MCF 10A (cell line): ENCODE measurements at regions not wholly inside any gene's neighbourhood (a gene's known extent, or its start where the extent isn't known, plus 50 kb on each side); places are given as distances from the start of the nearest gene placed in this dataset.

Experiments used
- BruUV-seq: library from RNA; stranded (reverse); fragments of 400-500 nt; replicated peaks from 2 replicates; lab custom pipeline; 2021; lab: Mats Ljungman, UMichigan
- CTCF ChIA-PET: fragments of 300-600 bp; sonication (Branson Sonifier 250); formaldehyde crosslinking; extraction: SDS; loops from one replicate; lab custom pipeline; 2021; ENCODE audit warnings: antibody characterized with exemption, inconsistent platforms; lab: Yijun Ruan, JAX
- POLR2A ChIA-PET: fragments of 300-600, 350-650 bp; sonication (Branson Sonifier 250); formaldehyde crosslinking; extraction: SDS; loops from one replicate; lab custom pipeline; 2020; ENCODE audit warnings: antibody characterized with exemption, inconsistent platforms; lab: Yijun Ruan, JAX
- DNase-seq: peaks from one replicate; pipeline ENCODE4 v3.0.0-alpha.2; 2018; ENCODE audit not compliant: unreplicated experiment
- H3K27ac Mint-ChIP-seq: one replicate; pipeline ENCODE4 v1.8.0; 2022; ENCODE audit warnings: mild to moderate bottlenecking, low read depth, mixed read lengths; ENCODE audit not compliant: unreplicated experiment
- H3K27me3 Mint-ChIP-seq: one replicate; pipeline ENCODE4 v1.8.0; 2022; ENCODE audit warnings: mixed read lengths; ENCODE audit not compliant: insufficient read depth, unreplicated experiment
- H3K36me3 Mint-ChIP-seq: one replicate; pipeline ENCODE4 v1.8.0; 2022; ENCODE audit warnings: mild to moderate bottlenecking, moderate library complexity, mixed read lengths; ENCODE audit not compliant: insufficient read depth, unreplicated experiment
- H3K4me1 Mint-ChIP-seq: one replicate; pipeline ENCODE4 v1.8.0; 2022; ENCODE audit warnings: mixed read lengths; ENCODE audit not compliant: insufficient read depth, unreplicated experiment
- H3K4me3 Mint-ChIP-seq: one replicate; pipeline ENCODE4 v1.8.0; 2022; ENCODE audit warnings: mild to moderate bottlenecking, moderate library complexity, mixed read lengths; ENCODE audit not compliant: unreplicated experiment
- H3K9me3 Mint-ChIP-seq: one replicate; pipeline ENCODE4 v1.8.0; 2022; ENCODE audit warnings: mixed read lengths; ENCODE audit not compliant: unreplicated experiment
- CTCF ChIP-seq: fragments of 200-600 bp; IDR thresholded peaks from one replicate; pipeline ENCODE4 v1.8.0; 2022; ENCODE audit warnings: antibody characterized with exemption, mild to moderate bottlenecking; ENCODE audit not compliant: unreplicated experiment
- intact Hi-C: fragments of 100-400 bp; cut with micrococcal nuclease; formaldehyde crosslinking; loops from 2 replicates; pipeline ENCODE4 v1.14.1; 2022

GRCh38 chr6:130593200-130593599 lies 227.4 kb downstream of the TMEM200A start:
- no peak overlapping the region for H3K27ac Mint-ChIP-seq
- BruUV-seq: no TSS peak
- peaks cover 14% of the 10 kb centered on the region for H3K9me3 Mint-ChIP-seq
- H3K4me3 Mint-ChIP-seq: no peak overlapping the region
- no peaks in the 10 kb centered on the region for H3K36me3 Mint-ChIP-seq
- H3K4me1 Mint-ChIP-seq: no peaks in the 10 kb centered on the region
- no peak for TF ChIP-seq CTCF
- no peaks in the 10 kb centered on the region for H3K27me3 Mint-ChIP-seq
- ChIA-PET POLR2A (no interaction called here), CTCF (no interaction called here)
- intact Hi-C loops: no loop called here
- no peak for DNase-seq

- ChIA-PET CTCF (no interaction called here), POLR2A (no interaction called here)
- Mint-ChIP-seq H3K36me3 (no peaks in the 10 kb centered on the region), H3K9me3 (peaks cover 14% of the 10 kb centered on the region), H3K27ac (no peak overlapping the region), H3K4me3 (no peak overlapping the region), H3K27me3 (no peaks in the 10 kb centered on the region), H3K4me1 (no peaks in the 10 kb centered on the region)
- DNase-seq: no peak
- intact Hi-C loops: no loop called here
- no peak for TF ChIP-seq CTCF
- no TSS peak for BruUV-seq
Observed at GRCh38 chr6:130593948-130594347, 228.1 kb downstream of the TMEM200A start.

- CTCF ChIA-PET: interaction anchor here (0.6 kb wide), 1 partner anchor 75 kb away, joined by 3 read pairs; no protein-coding TSS in a partner anchor
- H3K27ac Mint-ChIP-seq: no peak overlapping the region
- no peaks in the 10 kb centered on the region for H3K9me3 Mint-ChIP-seq
- POLR2A ChIA-PET: interaction anchor here (0.7 kb wide), 1 partner anchor 90 kb away, joined by 4 read pairs; no protein-coding TSS in a partner anchor
- TF ChIP-seq CTCF: no peak
- intact Hi-C loops: no loop called here
- no peaks in the 10 kb centered on the region for H3K36me3 Mint-ChIP-seq
- H3K4me1 Mint-ChIP-seq: peaks cover 17% of the 10 kb centered on the region
- BruUV-seq: no TSS peak
- H3K4me3 Mint-ChIP-seq: no peak overlapping the region
- peak; percentile 9 for DNase-seq
- no peaks in the 10 kb centered on the region for H3K27me3 Mint-ChIP-seq
Observed at GRCh38 chr6:130598021-130598989, 228.9 kb upstream of the SMLR1 start.

GRCh38 chr6:130600880-130601341 lies 226.3 kb upstream of the SMLR1 start:
- Mint-ChIP-seq H3K36me3 (no peaks in the 10 kb centered on the region), H3K4me1 (peaks cover 17% of the 10 kb centered on the region), H3K27me3 (no peaks in the 10 kb centered on the region), H3K9me3 (no peaks in the 10 kb centered on the region), H3K4me3 (no peak overlapping the region), H3K27ac (no peak overlapping the region)
- no TSS peak for BruUV-seq
- CTCF ChIA-PET: interaction anchor here (0.6 to 0.8 kb wide), 2 partner anchors 279 to 783 kb away, joined by 3 to 4 read pairs; no protein-coding TSS in a partner anchor
- DNase-seq: no peak
- intact Hi-C loops: no loop called here
- no peak for TF ChIP-seq CTCF
- POLR2A ChIA-PET: no interaction called here
